NCI-H187 (cell line): ENCODE measurements at regions not wholly inside any gene's neighbourhood (a gene's known extent, or its start where the extent isn't known, plus 50 kb on each side); places are given as distances from the start of the nearest gene placed in this dataset.
"Not testable (repeated sequence)": the region's sequence is repeated elsewhere in the genome, so short reads cannot be mapped to it uniquely, and the experiment has no call there.

Source experiments
- DNase-seq, 2 experiments: peaks; one replicate each; lab custom pipeline; 2025; lab: John Stamatoyannopoulos, UW

DNA sequence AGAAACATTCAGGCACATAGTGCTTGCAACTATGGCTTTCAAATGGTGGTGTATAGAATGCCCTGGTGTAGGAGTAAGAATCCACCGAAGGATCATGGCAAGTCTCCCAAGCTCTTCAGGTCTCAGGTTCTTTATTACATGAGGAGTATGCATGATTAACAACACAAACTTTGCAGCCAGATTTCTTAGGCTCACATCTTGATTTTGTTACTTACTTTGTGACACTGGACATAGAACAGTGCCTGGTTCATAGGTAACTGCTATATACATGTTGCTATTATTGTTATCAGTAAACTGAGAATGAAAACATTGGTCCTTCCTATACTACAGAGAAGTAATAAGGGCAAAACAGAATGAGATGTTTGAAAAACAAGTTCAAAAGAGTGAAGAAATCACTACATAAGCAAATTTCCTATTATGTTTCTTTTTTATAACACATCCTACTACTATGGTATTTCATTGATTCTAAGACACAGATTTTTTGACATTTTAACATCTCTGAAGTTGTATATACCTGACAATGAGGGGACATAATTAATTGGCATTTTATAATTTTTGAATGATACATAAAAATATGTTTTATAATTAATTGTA lies 284.9 kb downstream of the C1D start:
- no peak for DNase-seq

DNA sequence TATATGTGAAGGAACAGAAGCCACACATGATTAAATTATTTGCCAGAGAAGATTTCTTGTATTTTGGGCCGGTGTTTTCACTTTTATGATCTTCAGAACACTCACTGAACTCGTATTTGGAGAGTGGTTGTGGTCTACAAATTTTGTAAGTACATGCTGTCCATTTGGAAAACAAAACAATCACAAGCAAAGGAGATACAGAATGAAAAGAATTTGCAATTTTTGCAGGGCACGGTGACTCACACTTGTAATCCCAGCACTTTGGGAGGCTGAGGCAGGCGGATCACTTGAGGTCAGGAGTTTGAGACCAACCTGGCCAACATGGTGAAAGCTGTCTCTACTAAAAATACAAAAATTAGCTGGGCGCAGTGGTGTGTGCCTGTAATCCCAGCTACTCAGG lies 282.0 kb downstream of the C1D start:
- not testable (repeated sequence) for DNase-seq

DNA sequence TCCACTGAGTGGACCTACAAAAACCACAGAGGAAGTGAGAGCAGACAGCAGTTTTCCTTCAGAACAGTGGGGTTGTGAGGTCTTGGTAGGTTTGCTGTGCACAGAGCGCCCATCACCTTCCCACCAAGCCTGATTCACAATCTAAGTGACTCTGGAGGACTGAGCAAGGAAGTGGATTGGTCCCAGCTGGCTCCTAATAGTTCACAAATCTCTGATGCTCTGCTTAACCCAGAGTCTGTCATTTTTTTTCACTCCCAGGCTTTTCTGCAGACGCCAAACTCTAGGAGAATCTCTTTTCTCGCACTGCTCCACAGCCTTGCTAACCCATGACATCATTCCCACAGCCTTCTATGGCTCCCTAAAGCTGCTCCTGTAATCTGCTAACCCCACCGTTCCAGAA lies 280.4 kb downstream of the C1D start:
- no peak for DNase-seq

DNA sequence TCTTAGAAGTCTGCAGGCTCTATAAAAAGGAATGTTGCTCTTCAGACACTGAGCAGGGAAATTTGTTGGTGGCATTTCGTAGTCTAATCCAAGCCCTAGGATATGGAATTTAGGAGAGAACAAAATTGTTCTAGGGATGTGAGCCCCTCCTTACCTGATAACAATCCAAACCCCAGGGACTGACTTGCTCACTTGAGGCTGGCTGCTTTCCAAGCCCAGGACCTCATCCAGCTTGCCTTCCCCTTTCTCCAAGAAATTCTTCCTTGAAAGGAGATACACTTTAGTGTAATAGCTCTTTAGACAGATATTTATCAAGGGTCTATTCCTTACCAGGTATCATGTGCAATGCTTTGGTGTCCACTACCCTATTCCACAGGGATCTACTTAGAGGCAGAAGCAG lies 279.8 kb downstream of the C1D start:
- DNase-seq: no peak

DNA sequence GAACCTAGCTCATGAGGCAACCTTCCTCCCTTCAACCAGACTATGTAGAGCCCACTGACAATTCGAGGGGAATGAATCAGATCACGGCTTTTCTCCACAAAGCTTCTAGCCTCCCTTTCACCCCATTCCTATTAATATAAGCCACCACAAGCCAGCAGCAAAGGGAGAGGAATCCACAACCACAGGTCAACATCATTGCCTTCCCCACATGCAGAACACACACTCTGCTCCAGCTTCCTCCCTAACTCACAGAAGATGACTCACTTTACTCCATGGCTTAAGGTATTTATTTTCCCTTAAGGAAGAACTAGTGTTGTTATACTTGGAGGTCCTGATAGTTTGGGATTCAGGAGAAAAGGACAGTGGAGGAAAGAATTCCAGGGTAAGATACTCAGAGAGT lies 272.2 kb downstream of the C1D start:
- no peak for DNase-seq

DNA sequence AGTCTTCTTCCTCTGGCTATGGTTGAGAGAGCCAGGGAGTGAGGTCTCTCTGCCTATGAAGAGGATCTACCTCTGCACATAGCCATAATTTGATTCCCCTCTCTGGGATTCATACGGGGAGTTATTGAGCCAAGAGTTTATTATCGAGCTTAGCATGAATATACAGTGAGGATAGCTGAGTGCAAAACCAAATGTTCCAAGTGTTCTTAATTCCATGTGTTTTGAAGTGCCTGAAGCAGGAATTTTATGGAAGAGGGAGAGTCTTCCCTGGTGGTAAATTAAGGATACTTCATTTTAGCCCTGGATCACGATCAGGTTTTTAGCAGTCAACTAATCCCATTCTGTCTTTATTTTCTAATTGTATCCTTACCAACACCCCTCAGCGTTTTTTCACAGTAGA lies 270.6 kb downstream of the C1D start:
- DNase-seq: no peak

DNA sequence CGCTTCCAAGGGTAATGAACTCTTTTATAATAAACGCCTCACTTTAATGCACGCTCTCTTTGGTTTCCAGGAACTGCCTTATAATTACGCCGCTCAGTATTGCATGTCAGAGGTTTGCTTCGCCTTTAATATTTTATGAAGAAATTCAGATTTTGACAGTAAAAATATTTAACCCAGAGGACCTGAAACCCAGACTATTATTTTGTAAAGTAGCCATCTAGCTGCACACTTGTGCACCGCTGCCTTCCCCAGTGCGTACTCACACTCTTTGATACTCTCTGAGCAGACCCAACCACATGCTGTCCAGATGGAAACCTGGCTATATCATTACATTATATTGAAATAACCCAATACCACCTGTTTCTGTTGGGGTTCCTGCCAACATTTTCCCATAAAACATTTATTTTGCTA lies 270.1 kb downstream of the C1D start:
- DNase-seq: no peak

DNA sequence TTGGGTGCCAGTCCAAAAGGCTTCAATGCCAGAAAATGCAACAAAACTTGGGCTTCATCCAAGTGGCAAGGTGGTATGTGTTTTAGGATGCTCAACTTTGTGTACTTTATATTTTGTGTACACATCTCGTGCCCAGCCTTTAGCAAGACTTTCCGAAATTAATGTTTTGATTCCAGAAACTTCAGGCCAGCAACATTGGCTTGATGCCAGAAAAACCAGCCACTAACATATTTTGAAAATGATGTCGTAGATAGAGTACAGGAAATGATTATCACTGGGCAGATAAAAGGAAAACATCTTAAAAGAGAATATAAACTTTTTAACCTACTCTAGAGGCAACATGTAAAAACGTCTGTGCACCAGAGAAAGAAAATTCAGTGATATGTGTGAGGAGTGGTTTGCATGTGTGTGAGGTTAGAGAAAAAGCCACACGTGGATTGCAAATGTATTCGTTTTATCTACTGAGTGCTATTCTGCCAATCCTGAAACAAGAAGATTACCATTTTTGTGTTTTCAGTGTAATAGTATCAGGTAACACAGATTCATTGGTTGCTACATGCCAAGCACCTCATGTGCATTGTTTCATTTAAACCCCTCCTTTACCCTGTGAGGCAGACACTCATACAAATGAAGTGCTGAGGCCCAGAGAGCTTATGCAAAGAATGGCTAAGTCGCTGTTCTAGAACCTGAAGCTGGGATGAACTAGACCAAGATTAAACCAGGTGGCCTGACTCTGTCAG lies 264.8 kb downstream of the C1D start:
- no peak for DNase-seq

DNA sequence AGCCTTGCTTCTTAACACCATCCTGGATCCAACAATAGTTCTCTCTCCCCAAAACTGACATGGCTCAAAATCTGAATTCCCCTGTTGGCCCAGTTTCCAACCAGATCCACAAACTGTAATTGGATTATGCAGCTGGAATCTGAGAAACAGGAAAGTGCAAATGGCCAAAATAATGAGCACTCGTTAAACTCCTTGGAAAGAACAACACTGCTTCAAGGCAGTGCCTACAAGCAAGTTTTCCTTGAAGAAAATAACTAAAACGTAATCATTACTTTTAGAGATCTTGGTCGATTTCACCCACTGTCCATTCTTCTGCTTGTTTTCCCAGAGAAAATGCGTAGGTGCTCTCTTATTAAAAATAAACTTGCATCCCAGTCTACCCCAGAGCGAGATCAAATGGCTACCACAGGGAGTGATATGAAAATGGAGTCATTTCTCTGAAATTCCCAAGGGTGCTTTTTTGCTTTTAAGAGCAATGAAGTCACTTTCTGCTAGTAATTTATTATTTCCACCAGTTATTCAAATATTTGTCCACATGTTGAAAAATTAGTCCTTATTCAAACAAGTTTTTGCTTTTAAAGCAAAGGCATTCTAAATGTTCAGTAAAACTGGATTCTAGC lies 264.2 kb downstream of the C1D start:
- no peak for DNase-seq

DNA sequence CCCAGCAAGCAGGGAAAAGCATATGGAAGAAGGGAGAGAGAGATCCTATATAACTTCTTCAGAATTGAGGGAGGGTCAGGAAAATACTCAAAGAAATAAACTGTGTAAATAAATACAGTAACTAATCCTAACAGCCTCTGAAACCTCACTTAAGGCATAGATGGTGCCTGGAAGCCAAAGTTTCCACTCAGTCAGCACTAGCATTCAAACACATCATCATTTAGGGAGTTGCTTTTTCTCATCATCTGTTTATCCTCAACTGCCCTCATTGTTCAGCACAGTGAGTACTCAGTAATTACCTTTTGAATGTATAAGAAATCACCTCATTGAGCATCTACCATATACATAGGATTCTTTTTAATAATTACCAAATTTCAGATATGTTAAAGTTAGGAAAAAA lies 262.9 kb downstream of the C1D start:
- no peak for DNase-seq

DNA sequence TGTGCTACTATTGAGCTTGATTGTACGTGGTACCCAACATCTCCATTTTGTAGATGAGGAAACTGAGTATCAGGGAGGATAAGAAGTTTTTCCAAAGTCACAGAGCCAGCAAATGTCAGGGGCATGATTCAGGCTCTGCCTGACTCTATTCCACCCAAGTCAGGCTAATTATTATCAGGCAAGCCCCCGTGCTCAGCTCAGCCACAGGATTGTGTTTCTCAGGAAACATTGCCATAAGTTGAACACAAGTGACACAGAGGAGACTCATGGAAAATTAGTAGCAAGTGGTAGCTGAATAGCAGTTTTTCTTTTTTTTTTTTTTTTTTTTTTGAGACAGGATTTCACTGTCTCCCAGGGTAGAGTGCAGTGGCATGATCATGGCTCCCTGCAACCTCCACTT lies 260.5 kb downstream of the C1D start:
- DNase-seq: no peak

DNA sequence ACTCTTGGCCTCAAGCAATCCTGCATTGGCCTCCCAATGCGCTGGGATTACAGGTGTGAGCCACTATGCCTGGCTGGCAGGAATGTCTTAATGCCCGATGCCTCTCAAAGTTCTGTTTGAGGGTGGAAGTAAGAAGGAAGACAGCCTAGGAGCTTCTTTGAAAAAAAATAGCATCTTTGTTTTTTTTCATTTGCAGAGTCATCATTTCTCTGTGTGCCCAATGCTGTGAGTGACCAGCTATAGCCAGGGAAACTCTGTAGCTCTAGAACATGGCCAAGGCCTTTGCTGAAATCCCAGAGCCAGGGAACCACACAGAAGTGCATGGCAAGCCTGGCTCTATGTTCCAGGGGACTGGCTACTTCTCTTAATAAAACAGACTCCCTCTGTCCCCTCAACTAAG lies 260.0 kb downstream of the C1D start:
- DNase-seq: no peak

DNA sequence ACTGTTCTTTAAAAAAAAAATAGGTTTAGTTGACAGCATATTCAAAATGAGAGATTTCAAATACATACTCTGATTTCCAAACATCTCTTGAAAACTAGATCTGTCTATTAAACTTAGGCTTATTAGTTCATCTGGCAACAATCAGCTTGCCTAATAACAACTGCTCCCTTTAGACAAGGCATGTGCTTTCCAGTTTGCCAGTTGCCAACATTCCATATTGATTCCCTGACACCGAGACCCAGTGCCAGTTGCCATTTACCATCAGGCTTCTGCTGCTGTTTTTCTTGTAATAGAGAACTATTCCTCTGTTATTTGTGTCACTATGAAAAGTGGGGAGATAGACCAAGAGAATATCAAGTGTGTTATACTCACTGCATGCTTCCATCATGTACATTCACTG lies 256.0 kb downstream of the C1D start:
- no peak for DNase-seq

DNA sequence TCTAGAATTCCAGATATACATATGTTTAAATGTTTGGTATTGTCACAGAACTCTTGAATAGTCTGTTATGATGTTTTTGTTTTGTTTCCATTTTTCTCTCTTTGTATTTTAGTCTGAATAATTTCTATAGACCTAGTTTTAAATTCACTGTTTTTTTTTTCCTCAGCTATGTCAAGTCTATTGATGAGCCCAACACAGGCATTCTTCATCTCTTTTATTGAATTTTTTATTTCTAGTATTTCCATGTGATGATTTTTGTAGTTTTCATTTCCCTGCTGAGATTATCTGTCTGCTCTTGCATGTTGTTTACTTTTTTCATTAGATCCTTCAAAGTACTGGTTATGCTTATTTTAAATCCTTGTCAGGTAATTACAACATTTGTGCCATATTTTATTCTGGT lies 254.7 kb downstream of the C1D start:
- DNase-seq: no peak

DNA sequence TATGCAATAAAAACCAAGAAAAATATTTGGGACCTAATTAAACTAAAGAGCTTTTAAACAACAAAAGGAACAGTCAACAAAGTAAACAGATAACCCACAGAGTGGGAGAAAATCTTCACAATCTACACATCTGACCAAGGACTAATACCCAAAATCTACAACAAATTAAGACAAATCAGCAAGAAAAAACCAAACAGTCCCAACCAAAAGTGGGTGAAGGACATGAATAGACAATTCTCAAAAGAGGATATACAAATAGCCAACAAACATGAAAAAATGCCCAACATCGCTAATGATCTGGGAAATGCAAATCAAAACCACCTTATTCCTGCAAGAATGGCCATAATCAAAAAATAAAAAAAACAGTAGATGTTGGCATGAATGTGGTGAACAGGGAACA lies 250.1 kb downstream of the C1D start:
- DNase-seq: no peak

DNA sequence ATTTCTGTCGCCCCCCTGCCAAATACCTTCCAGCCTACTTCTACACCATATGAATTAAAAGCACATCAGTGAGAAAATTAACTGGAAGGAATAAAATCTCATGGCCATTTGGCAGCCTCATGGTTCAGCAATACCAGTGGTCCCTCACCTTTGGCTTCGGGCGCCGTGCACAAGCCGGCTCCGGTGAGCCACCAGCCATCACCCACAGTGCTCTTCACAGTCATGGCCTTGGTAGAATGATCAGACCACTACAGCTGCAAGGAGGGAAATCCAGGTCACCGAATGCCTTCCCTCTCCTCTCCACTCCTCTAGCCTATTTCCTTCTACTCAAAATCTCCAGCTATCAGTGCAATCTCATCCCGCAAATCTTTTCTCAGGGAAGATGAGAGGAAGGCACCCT lies 239.1 kb downstream of the C1D start:
- DNase-seq: no peak

DNA sequence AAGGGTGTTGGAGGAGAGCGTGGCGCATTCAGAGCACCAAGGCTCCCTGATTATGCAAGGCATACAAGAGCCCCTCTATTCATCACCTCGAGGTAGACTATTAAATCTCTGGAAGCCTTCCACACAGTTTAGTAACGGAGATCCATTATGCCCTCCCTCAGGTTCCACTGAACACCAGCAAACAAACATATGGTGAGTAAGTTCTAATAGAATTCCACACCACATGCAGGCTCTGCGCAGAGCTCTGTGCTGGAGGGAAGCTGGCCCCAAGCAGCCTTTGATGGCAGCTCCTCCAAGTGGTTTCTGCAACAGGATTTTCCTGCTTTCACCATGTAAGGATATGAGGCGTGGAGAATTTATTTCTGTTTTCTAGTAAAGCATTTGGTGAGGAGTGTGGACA lies 238.6 kb downstream of the C1D start:
- no peak for DNase-seq

DNA sequence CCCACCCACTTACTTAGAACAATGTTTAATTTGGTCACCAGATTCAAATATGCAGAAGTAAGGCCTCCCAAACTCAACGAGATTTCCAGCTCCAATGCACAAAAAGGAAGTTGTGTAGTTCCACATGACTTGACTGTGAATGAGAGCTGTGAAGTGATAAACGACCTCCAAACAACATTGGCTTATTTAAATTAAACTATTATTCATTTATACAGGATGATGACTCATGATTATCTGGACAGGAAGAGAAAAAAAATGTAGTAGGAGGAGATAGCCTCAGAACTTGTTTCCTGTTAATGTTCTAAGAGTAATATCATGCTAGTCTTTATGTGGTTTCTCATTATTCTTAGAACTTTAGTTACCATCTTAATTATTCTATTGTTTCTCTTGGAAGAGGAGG lies 237.3 kb downstream of the C1D start:
- DNase-seq: no peak

DNA sequence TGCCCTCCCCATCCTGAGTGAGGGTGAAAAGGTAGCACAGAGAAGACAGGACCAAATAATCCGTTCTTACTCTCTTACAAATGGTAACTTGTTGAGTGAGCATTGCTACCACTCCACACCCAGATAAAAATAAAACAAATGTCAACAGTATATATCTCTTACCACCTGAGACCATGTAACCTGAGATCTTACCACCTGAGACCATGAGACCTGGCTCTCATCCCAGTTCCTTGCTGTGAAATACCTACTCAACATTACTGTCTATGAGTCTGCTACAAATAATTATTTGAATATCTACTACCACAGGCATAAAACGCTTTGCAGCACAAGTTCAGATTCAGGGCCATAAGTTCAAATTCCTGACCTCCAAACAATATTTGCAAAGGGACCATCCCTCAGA lies 234.7 kb downstream of the C1D start:
- peak; percentile 12 to 24 for DNase-seq

DNA sequence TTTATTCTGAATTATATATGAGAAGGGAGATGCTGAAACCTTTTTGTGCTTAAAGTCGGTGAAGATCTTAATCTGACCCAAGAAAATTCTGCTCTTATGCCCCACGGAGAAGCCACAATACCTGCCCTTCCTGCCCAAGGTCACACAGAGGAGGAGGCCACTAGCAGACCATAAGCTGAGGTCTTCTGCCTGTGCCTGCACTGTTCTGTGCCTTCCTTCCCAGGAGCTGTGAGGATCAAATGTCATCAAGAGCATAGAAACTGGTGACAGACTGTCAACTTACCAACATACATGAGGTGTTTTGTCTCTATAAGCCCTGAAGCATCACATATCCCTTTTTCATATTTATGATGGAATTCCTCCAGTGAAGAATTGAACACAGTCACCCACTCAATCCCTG lies 233.3 kb downstream of the C1D start:
- no peak for DNase-seq

DNA sequence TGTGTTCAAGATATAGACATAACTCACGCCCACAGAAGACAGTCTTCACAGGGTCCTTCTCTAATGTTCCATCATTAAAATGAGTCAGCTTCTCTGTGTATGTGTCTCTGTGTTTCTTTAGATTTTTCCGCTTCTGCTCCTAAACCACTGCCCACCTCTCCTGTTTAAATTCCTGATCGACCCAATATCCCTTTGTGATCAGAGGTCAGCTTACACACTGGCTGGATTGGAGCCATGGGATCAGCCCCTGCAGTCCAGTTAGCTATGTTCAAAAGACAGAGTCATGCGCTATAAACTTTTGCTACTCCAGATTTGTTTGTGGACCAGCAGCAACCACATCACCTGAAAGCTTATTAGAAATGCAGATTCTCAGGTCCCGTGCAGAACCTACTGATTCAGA lies 229.2 kb downstream of the C1D start:
- no peak for DNase-seq

DNA sequence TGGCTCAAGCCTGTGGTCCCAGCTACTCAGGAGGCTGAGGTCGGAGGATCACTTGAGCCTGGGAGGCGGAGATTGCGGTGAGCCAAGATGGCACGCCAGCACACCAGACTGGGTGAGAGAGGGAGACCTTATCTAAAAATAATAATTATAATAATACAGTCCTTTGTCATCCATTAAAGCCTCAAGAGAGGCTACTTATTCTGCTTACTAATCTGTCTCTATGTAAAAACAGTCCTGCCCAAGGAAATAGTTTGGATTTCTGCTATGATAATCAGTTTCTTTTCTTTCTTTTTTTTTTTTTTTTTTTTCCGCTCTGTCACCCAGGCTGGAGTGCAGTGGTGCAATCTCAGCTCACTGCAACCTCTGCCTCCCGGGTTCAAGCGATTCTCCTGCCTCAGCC lies 228.3 kb downstream of the C1D start:
- DNase-seq: no peak

DNA sequence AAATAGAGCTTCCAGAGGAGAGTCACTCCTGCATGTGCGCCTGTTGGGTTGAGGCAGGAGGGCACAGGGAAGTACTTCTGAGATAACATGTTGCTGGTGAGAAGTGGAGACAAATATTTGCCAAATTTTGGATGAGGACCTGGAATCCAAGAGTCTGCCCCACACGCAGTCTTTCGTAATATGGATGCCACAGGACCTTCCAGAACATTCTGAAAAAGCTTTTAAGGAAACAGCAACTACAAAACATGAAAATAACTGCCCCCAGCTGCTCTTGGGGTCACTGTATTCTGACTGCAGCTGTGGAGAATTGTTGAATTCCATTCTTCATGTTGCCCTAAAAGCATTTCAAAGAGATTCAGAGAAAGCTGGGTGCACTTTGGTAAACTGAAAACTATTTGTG lies 227.5 kb downstream of the C1D start:
- no peak for DNase-seq

DNA sequence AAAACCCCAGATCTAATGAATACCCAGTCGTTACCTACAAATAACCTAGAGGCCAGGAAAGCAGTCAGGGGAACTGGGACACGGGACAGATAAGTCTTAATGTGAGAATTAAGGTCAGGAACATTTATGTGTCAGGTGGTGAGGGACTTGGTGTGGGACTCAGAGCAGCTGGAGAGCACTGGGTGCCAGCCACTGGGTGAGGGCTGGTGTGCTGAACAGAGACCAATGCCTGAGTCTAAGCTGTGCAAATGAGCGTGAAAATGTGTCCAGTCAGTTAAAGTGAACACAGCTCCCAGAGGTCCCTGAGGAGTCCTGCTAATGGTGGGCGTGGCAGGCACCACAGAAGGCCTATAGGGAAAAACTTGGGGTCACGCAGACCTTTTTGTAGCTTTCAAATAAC lies 225.9 kb downstream of the C1D start:
- no peak for DNase-seq
